GM06990 (cell line): ENCODE measurements at regions not wholly inside any gene's neighbourhood (a gene's known extent, or its start where the extent isn't known, plus 50 kb on each side); places are given as distances from the start of the nearest gene placed in this dataset.

Source experiments
- DNase-seq: peaks from one replicate; pipeline ENCODE4 v3.0.0-alpha.2; 2011; ENCODE audit not compliant: insufficient read length; ENCODE audit errors: extremely low read depth
- H3K27me3 ChIP-seq: replicated peaks from 2 replicates; pipeline ENCODE4 v1.6.0; 2011; ENCODE audit warnings: low read length; ENCODE audit not compliant: control insufficient read depth, insufficient read depth
- H3K36me3 ChIP-seq: 2 replicates; pipeline ENCODE4 v1.5.1; 2011; ENCODE audit warnings: low read length; ENCODE audit not compliant: control insufficient read depth, insufficient read depth
- H3K4me3 ChIP-seq: replicated peaks from 2 replicates; pipeline ENCODE4 v1.5.1; 2011; ENCODE audit warnings: low read depth, mild to moderate bottlenecking, control low read depth, low read length
- TF ChIP-seq, protein P1 (sequence below): IDR thresholded peaks from 2 replicates; pipeline ENCODE4 v1.5.1; 2011; ENCODE audit warnings: low read length, control low read depth, mild to moderate bottlenecking, inconsistent platforms; ENCODE audit not compliant: insufficient read depth, poor library complexity, severe bottlenecking

DNA sequence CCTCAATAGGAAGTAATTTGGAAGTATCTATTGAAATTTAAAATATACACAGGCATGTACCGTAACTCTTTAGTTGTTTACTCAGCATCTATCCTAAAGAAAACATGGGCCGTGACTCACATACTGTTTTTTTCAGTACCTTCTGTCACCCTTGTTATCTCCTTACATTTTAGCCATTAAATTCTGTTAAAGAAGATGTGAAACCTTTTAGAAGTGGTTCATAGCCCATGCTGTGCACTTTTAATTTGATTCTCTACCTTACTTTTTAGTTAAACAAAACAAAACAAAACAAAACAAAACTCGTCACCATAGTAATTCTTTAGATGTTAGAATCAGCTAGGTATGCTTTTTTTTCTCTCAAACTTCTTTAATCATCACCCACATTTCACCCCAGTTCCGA, 494.4 kb upstream of the RGS6 start:
- TF ChIP-seq, protein P1, sequence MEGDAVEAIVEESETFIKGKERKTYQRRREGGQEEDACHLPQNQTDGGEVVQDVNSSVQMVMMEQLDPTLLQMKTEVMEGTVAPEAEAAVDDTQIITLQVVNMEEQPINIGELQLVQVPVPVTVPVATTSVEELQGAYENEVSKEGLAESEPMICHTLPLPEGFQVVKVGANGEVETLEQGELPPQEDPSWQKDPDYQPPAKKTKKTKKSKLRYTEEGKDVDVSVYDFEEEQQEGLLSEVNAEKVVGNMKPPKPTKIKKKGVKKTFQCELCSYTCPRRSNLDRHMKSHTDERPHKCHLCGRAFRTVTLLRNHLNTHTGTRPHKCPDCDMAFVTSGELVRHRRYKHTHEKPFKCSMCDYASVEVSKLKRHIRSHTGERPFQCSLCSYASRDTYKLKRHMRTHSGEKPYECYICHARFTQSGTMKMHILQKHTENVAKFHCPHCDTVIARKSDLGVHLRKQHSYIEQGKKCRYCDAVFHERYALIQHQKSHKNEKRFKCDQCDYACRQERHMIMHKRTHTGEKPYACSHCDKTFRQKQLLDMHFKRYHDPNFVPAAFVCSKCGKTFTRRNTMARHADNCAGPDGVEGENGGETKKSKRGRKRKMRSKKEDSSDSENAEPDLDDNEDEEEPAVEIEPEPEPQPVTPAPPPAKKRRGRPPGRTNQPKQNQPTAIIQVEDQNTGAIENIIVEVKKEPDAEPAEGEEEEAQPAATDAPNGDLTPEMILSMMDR: no peak
- DNase-seq: no peak
- H3K4me3 ChIP-seq: no peak overlapping the region
- H3K36me3 ChIP-seq: no peaks in the 10 kb centered on the region
- H3K27me3 ChIP-seq: no peaks in the 10 kb centered on the region

DNA sequence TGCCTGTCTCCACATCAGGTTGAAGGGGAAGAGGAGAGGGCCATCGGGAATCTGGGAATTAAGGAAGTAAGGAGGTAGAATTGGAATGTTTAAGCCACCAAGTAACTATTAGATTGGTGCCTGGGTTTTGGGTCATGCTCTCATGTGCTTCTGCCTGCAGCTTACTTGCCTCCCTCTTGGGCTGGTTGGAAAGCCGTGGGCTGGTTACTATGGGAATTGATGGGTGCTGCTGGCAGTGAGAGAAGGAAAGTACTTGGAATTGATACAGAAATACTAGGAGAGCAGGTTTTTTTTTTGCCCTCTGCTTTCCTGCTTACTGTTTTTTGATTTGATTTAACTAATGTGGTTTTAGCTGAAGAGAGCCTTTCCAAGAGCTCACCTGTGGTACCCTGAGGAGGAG, 493.5 kb upstream of the RGS6 start:
- no peak for DNase-seq
- Histone ChIP-seq H3K4me3 (no peak overlapping the region), H3K27me3 (no peaks in the 10 kb centered on the region), H3K36me3 (no peaks in the 10 kb centered on the region)
- TF ChIP-seq, protein P1: no peak

DNA sequence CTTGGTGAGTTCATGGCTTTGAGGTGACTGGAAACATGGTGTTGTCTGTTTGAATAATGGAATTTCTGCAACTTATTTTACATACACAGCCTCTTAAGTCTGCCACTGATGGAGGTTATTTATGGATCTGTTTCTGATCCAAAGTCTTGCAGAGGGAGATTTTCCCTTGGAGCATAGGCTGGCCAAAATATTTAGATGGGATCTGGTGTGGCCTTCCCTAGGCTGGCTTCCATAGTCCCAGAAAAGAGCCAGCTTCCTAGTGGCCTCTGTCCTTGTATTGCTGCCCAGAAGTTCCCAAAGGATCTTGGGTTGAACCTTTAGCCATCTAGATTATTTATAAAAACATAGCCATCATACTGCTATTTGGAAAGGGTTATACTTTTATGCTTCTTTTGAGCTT, 491.1 kb upstream of the RGS6 start:
- DNase-seq: no peak
- TF ChIP-seq, protein P1: no peak
- no peaks in the 10 kb centered on the region for H3K36me3 ChIP-seq
- H3K4me3 ChIP-seq: no peak overlapping the region
- H3K27me3 ChIP-seq: no peaks in the 10 kb centered on the region

DNA sequence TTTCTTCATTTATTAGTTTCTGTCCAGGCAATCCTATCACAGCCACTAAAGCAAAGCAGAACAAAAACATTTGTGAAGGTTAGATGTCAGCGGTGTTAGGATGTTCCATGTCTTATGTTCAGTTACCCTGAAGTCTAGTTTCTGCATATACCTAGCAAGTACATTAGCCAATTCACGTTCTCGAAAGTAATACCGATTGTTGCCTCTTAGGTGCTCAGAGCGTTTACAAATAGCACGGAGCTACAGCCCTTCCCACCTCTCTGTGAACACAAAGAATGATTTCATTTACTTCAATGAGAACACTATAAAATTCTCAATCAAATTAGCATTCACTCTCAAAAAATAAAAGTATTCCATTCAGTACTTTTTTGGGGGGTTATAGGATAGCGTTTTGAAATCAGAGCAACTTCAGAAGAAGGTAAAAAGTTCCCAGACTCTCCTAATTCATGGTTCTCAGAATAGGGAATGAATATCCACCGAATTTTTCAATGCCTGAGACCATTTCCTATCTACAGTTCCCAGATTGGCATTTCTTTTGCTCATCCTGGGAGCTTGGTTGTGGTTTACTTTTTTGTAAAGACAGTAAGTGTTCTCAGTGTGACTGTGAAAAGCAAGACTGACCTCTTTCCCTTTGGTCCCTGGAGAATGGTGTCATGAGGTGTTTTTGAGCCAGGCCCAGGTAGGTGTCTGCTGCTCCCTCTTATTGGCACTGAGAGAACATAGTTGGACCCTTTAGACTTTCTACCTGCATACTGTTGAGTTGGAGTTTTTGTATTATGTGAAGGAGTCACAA, 488.0 kb upstream of the RGS6 start:
- TF ChIP-seq, protein P1: no peak
- H3K4me3 ChIP-seq: no peak overlapping the region

DNA sequence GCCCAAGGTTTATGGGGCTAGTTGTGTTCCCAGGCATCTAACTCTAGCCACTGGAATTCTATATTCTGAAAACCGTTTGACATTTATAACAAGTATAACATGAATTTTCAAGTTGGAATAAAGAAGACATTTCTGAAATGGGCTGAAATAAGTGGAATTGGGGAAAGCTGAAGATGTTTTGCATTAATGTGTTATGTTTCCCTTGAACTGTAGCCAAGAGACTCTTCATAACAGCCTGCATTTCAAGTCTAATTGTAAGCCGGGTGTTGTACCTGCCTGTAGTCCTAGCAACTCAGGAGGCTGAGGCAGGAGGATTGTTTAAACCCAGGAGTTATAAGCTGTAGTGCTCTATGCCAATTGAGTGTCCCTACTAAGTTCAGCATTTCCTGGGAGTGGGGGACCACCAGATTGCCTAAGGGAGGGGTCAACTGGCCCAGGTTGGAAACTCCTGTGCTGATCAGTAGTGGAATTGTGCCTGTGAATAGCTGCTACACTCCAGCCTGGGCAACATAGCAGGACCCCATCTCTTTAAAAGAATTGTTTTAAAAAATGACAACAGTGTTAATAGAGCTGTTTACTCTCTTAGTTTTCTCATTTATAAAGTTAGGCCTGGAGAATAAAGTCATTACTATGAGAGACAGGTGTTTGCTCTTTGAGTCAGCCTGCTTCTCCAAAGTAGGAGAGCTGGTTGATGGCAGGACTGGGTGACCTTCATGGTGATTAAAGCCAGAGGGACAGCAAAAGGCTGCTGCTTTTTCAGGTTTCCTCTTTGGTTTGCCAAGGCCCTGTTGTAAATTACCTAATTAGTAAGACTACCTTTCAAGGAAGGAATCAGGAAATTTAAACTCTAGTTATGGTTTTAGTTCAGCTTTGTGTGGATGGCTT, 483.6 kb upstream of the RGS6 start:
- no peaks in the 10 kb centered on the region for H3K27me3 ChIP-seq
- no peaks in the 10 kb centered on the region for H3K36me3 ChIP-seq
- DNase-seq: no peak
- no peak overlapping the region for H3K4me3 ChIP-seq
- TF ChIP-seq, protein P1: no peak

More for the DNA sequence above, 488.0 kb upstream of the RGS6 start:
- no peak for DNase-seq
- Histone ChIP-seq H3K27me3 (no peaks in the 10 kb centered on the region), H3K36me3 (no peaks in the 10 kb centered on the region)
